Kidney (tissue), 13 donors: ENCODE measurements at regions not wholly inside any gene's neighbourhood (a gene's known extent, or its start where the extent isn't known, plus 50 kb on each side); places are given as distances from the start of the nearest gene placed in this dataset.

Experiments used
- DNase-seq, 5 donors: peaks; one replicate each; pipeline ENCODE4 v3.0.0-alpha.2; 2013 to 2020
- FAIRE-seq: peaks from 2 replicates; lab custom pipeline; 2012; peaks lifted over from hg19 to GRCh38; lab: Jason Lieb, UNC
- H3K27ac ChIP-seq, 2 donors: one replicate each; pipeline ENCODE4 v1.7.0; 2013; ENCODE audit warnings: low read depth in 2 of 2, low read length in 2 of 2, inconsistent platforms in 1 of 2
- H3K27me3 ChIP-seq: one replicate; pipeline ENCODE4 v1.7.1; 2013; ENCODE audit warnings: low read length, inconsistent platforms; ENCODE audit not compliant: control insufficient read depth, insufficient read depth
- H3K36me3 ChIP-seq, 3 donors: one replicate each; pipeline versions ENCODE4 v1.7.0 to v1.7.1; 2013; ENCODE audit warnings: low read length in 3 of 3, control low read depth in 1 of 3, inconsistent platforms in 1 of 3; ENCODE audit not compliant: insufficient read depth in 3 of 3, control insufficient read depth in 2 of 3
- H3K4me1 ChIP-seq, 3 donors: one replicate each; pipeline versions ENCODE4 v1.7.0 to v1.7.1; 2013; ENCODE audit warnings: low read length in 3 of 3, inconsistent platforms in 1 of 3, low read depth in 1 of 3; ENCODE audit not compliant: control insufficient read depth in 2 of 3, insufficient read depth in 2 of 3
- H3K4me3 ChIP-seq, 3 donors: one replicate each; pipeline versions ENCODE4 v1.7.0 to v1.8.1; 2013; ENCODE audit warnings: low read length in 3 of 3, control low read depth in 1 of 3, inconsistent platforms in 1 of 3
- H3K9ac ChIP-seq, 3 donors: one replicate each; pipeline versions ENCODE4 v1.7.0 to v1.7.1; 2013; ENCODE audit warnings: low read length in 3 of 3, control low read depth in 1 of 3, inconsistent platforms in 1 of 3
- H3K9me3 ChIP-seq, 3 donors: one replicate each; pipeline versions ENCODE4 v1.7.0 to v1.7.1; 2013; ENCODE audit warnings: low read length in 3 of 3, control low read depth in 1 of 3, inconsistent platforms in 1 of 3; ENCODE audit not compliant: control insufficient read depth in 2 of 3, insufficient read depth in 1 of 3
- intact Hi-C: fragments of 100-400 bp; cut with DNase I; formaldehyde crosslinking; loops from one replicate; pipeline ENCODE4 v1.11.1; 2022
- TF ChIP-seq, protein P1 (sequence below): IDR thresholded peaks from 3 replicates; pipeline ENCODE4 v1.5.1; 2012; ENCODE audit warnings: mild to moderate bottlenecking, moderate library complexity, borderline replicate concordance; ENCODE audit not compliant: insufficient read depth; ENCODE audit errors: extremely low read depth
- donor health status: control.
- donor health status: control.
- donor health status: control.
- donor health status: control.
- donor health status: control.
- donor health status: DM: yes; HTN: yes; CAD: no.
- donor health status: Normal renal cell carcinoma (clear cell type).

DNA sequence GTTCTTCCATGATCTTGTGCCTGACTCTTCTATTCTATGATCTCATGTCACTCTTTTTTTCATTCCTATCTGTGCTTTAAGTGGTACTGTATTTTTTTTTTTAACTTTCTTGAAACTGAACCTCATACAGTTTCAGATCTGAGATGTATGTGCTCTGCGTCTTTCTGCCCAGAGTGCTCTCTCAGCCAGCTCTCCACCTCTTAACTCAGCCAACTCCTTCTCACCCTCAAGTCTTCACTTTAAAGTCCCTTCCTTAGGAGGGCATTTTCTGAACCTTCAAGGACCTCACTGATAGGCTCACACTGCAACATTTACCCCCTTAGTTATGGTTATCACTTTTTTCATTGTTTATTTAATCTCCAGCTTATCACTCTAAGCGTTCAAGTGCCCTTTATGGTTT, 158.7 kb downstream of the IRS2 start:
- DNase-seq (no peak), FAIRE-seq (no peak)
- Histone ChIP-seq H3K27me3 (no peaks in the 10 kb centered on the region), H3K4me1 (no peaks in the 10 kb centered on the region), H3K9ac (no peak overlapping the region), H3K9me3 (no peaks in the 10 kb centered on the region), H3K4me3 (no peak overlapping the region), H3K36me3 (no peaks in the 10 kb centered on the region), H3K27ac (no peak overlapping the region)
- TF ChIP-seq, protein P1, sequence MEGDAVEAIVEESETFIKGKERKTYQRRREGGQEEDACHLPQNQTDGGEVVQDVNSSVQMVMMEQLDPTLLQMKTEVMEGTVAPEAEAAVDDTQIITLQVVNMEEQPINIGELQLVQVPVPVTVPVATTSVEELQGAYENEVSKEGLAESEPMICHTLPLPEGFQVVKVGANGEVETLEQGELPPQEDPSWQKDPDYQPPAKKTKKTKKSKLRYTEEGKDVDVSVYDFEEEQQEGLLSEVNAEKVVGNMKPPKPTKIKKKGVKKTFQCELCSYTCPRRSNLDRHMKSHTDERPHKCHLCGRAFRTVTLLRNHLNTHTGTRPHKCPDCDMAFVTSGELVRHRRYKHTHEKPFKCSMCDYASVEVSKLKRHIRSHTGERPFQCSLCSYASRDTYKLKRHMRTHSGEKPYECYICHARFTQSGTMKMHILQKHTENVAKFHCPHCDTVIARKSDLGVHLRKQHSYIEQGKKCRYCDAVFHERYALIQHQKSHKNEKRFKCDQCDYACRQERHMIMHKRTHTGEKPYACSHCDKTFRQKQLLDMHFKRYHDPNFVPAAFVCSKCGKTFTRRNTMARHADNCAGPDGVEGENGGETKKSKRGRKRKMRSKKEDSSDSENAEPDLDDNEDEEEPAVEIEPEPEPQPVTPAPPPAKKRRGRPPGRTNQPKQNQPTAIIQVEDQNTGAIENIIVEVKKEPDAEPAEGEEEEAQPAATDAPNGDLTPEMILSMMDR: no peak
- intact Hi-C loops: no loop called here

DNA sequence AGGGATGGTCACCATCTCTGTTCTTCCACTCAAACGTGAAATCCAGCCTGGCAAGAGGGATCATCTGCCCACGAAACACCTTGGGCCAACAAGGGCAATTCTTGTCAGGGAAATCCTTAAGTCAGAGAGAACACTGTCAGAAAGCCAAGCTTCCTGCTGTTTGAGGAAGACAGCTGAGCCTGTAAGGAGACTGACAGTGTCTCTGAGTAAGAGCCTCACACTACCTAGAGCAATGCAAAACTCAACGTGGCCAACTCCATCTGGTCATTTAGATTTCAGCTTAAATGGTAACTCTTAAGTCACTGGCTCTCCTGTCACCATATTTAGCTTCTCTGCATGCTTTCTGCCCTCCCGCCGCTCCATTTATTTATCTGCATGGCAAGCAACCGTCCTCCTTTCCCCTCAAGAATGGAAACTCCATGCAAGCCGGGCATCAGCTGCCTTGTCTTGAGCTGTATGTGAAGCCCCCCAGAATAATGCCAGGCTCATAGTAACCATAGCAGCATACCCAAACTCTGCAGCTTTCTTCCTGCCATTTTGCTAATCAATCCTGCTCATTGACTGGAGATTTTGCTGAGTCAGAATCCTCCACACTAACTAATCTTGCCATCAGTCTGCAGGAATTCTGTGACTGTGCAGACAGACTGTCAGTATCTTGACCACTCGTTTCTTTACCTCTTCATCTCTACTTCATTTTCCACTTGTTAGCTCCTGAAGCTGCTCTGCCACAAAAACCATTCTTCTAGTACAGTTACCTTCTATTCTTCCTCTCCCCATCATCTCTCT, 159.8 kb downstream of the IRS2 start:
- Histone ChIP-seq H3K4me1 (no peaks in the 10 kb centered on the region), H3K27me3 (no peaks in the 10 kb centered on the region), H3K36me3 (no peaks in the 10 kb centered on the region), H3K27ac (no peak overlapping the region), H3K9ac (no peak overlapping the region), H3K9me3 (no peaks in the 10 kb centered on the region), H3K4me3 (no peak overlapping the region)
- TF ChIP-seq, protein P1: no peak
- intact Hi-C loops: no loop called here
- no peak for FAIRE-seq
- no peak for DNase-seq

DNA sequence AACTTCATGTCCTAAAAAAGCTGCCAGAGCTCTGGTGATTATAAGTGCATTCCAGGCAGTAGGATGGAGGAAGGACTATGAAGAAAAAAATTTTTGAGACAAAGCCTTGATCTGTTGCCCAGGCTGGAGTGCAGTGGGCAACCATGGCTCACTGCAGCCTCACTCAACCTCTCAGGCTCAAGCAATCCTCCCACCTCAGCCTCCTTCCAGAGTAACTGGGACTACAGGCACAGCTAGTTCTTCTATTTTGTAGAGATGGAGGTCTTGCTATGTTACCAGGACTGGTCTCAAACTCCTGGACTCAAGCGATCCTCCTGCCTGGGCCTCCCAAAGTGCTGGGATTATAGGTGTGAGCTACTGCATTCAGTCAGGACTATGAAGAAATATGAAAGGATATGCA, 161.2 kb downstream of the IRS2 start:
- TF ChIP-seq, protein P1: no peak
- Histone ChIP-seq H3K4me3 (no peak overlapping the region), H3K9ac (no peak overlapping the region), H3K9me3 (no peaks in the 10 kb centered on the region), H3K27ac (no peak overlapping the region), H3K4me1 (no peaks in the 10 kb centered on the region), H3K36me3 (no peaks in the 10 kb centered on the region), H3K27me3 (no peaks in the 10 kb centered on the region)
- intact Hi-C loops: no loop called here
- no peak for DNase-seq
- no peak for FAIRE-seq
